ENCODE measurements at regions not wholly inside any gene's neighbourhood (a gene's known extent, or its start where the extent isn't known, plus 50 kb on each side); places are given as distances from the start of the nearest gene placed in this dataset.

GRCh38 chr3:17972030-17972429 lies 229.6 kb upstream of the TBC1D5 start:
- Histone ChIP-seq H3K4me1 (no peaks in the 10 kb centered on the region), H3K36me3 (no peaks in the 10 kb centered on the region), H3K4me3 (ENCODE audit: low read depth, low read length) (no peak overlapping the region), H3K9me3 (no peaks in the 10 kb centered on the region), H3K27me3 (no peaks in the 10 kb centered on the region)
- TF ChIP-seq CTCF (IDR thresholded peaks at IDR 0.05; ENCODE audit: low read depth, low read length) = no peak
- DNase-seq = no peak

- H3K36me3 ChIP-seq = no peaks in the 10 kb centered on the region
- TF ChIP-seq CTCF (IDR thresholded peaks at IDR 0.05; ENCODE audit: low read depth, low read length) = no peak
- H3K9me3 ChIP-seq = no peaks in the 10 kb centered on the region
- H3K4me3 ChIP-seq (ENCODE audit: low read depth, low read length) = no peak overlapping the region
- DNase-seq = no peak
- H3K4me1 ChIP-seq = no peaks in the 10 kb centered on the region
- H3K27me3 ChIP-seq = no peaks in the 10 kb centered on the region
Observed at GRCh38 chr3:17969985-17970568, 227.6 kb upstream of the TBC1D5 start.

- no peaks in the 10 kb centered on the region for H3K36me3 ChIP-seq
- no peak for TF ChIP-seq CTCF (IDR thresholded peaks at IDR 0.05; ENCODE audit: low read depth, low read length)
- DNase-seq = no peak
- H3K27me3 ChIP-seq = no peaks in the 10 kb centered on the region
- H3K4me3 ChIP-seq (ENCODE audit: low read depth, low read length) = no peak overlapping the region
- H3K9me3 ChIP-seq = no peaks in the 10 kb centered on the region
- H3K4me1 ChIP-seq = no peaks in the 10 kb centered on the region
Observed at GRCh38 chr3:17969244-17969643, 226.8 kb upstream of the TBC1D5 start.

- Histone ChIP-seq H3K4me3 (ENCODE audit: low read depth, low read length) (no peak overlapping the region), H3K9me3 (no peaks in the 10 kb centered on the region), H3K27me3 (no peaks in the 10 kb centered on the region), H3K36me3 (no peaks in the 10 kb centered on the region), H3K4me1 (no peaks in the 10 kb centered on the region)
- DNase-seq = no peak
- no peak for TF ChIP-seq CTCF (IDR thresholded peaks at IDR 0.05; ENCODE audit: low read depth, low read length)
Observed at GRCh38 chr3:17967953-17968607, 225.6 kb upstream of the TBC1D5 start.

- Histone ChIP-seq H3K36me3 (no peaks in the 10 kb centered on the region), H3K4me3 (ENCODE audit: low read depth, low read length) (no peak overlapping the region), H3K27me3 (no peaks in the 10 kb centered on the region), H3K4me1 (no peaks in the 10 kb centered on the region), H3K9me3 (no peaks in the 10 kb centered on the region)
- no peak for TF ChIP-seq CTCF (IDR thresholded peaks at IDR 0.05; ENCODE audit: low read depth, low read length)
- no peak for DNase-seq
Observed at GRCh38 chr3:17967111-17967510, 224.7 kb upstream of the TBC1D5 start.

GRCh38 chr3:17965331-17965730 lies 222.9 kb upstream of the TBC1D5 start:
- H3K27me3 ChIP-seq = no peaks in the 10 kb centered on the region
- no peak for DNase-seq
- H3K36me3 ChIP-seq = no peaks in the 10 kb centered on the region
- no peak for TF ChIP-seq CTCF (IDR thresholded peaks at IDR 0.05; ENCODE audit: low read depth, low read length)
- no peak overlapping the region for H3K4me3 ChIP-seq (ENCODE audit: low read depth, low read length)
- no peaks in the 10 kb centered on the region for H3K4me1 ChIP-seq
- H3K9me3 ChIP-seq = no peaks in the 10 kb centered on the region
